Body of pancreas (tissue), 4 donors: ENCODE measurements at regions not wholly inside any gene's neighbourhood (a gene's known extent, or its start where the extent isn't known, plus 50 kb on each side); places are given as distances from the start of the nearest gene placed in this dataset.
"Not testable (repeated sequence)": the region's sequence is repeated elsewhere in the genome, so short reads cannot be mapped to it uniquely, and the experiment has no call there.

Source experiments
- POLR2A ChIP-seq, 3 donors: fragments of 450-650 bp; IDR thresholded peaks; one replicate each; pipeline ENCODE4 v1.6.1; 2016; ENCODE audit warnings: antibody characterized with exemption in 3 of 3, mild to moderate bottlenecking in 2 of 3
- TF ChIP-seq, protein P1 (sequence below), 7 experiments: fragments of 450-650 bp in 4 of 7; fragments of 200-600 bp in 3 of 7; sonication (generic) in 3 of 7; IDR thresholded peaks; one replicate each; pipeline ENCODE4 v1.5.1; 2016 to 2019; ENCODE audit warnings: antibody characterized with exemption in 7 of 7

DNA sequence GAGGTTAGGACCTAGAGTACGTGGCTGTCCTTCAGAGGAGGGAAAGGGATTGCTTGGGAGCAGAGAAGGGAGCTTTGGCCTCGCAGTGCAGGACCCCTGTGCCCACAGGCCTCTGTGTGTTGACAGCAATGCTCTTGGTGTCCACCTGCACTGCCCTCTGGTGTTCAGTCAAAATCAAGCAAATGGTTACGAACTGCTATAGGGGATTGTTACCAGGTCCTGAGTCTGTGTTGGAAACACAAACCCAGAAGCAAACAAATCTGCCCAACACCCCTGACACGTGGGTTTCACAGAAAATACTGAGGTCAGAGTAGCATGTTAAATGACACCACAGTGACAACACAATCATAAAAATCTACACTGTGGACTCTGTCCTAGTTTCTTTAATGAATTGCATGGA is 473.0 kb downstream of the SPATA31A1 start:
- not testable (repeated sequence) for TF ChIP-seq POLR2A (IDR thresholded peaks at IDR 0.05)
- TF ChIP-seq, protein P1, sequence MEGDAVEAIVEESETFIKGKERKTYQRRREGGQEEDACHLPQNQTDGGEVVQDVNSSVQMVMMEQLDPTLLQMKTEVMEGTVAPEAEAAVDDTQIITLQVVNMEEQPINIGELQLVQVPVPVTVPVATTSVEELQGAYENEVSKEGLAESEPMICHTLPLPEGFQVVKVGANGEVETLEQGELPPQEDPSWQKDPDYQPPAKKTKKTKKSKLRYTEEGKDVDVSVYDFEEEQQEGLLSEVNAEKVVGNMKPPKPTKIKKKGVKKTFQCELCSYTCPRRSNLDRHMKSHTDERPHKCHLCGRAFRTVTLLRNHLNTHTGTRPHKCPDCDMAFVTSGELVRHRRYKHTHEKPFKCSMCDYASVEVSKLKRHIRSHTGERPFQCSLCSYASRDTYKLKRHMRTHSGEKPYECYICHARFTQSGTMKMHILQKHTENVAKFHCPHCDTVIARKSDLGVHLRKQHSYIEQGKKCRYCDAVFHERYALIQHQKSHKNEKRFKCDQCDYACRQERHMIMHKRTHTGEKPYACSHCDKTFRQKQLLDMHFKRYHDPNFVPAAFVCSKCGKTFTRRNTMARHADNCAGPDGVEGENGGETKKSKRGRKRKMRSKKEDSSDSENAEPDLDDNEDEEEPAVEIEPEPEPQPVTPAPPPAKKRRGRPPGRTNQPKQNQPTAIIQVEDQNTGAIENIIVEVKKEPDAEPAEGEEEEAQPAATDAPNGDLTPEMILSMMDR (IDR thresholded peaks at IDR 0.05), result not testable (repeated sequence)
